C4-2B (cell line): ENCODE measurements at regions not wholly inside any gene's neighbourhood (a gene's known extent, or its start where the extent isn't known, plus 50 kb on each side); places are given as distances from the start of the nearest gene placed in this dataset.
"Not testable (repeated sequence)": the region's sequence is repeated elsewhere in the genome, so short reads cannot be mapped to it uniquely, and the experiment has no call there.

Experiments used
- CTCF ChIP-seq: fragments of 450-650 bp; conservative IDR thresholded peaks from 2 replicates; pipeline ENCODE4 v1.5.1; 2017; ENCODE audit warnings: mild to moderate bottlenecking
- ZFX ChIP-seq: fragments of 450-650 bp; IDR thresholded peaks from 2 replicates; pipeline ENCODE4 v1.6.1; 2017

- not testable (repeated sequence) for TF ChIP-seq CTCF, ZFX
These were observed 640.3 kb downstream of the EPHA3 start for GRCh38 chr3:89747541-89748278.
